ENCODE measurements at regions not wholly inside any gene's neighbourhood (a gene's known extent, or its start where the extent isn't known, plus 50 kb on each side); places are given as distances from the start of the nearest gene placed in this dataset.

DNA sequence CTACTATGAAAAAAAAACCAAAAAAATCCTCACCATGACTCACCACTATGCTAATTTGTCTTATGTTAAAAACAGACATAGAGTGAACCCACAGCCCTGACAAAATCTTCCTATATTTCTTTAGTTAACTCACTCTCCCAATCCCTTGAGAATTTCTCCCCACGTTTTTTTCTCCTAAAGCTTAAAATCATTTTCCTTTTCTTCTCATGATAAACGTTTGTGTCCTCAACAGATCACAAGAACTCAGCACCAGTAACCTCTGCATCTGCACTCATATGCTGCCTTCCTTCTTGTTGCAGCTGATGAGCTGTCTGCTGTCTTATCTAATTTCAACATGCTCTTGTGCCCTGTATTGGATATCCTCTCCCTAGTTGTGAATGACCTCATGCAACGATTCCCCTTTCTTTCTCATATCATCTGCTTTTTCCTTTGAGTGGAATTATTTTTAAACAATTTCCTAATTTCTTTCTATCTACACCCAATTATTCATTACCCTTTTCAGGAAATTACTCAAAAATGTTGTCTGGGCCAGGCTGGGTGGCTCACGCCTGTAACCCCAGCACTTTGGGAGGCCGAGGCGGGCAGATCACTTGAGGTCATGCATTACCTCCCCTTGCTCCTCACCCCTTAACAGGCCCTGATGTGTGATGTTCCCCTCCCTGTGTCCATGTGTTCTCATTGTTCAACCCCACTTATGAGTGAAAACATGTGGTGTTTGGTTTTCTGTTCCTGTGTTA is 427.5 kb upstream of the MGAT4C start:
- Histone ChIP-seq H3K27me3 (ENCODE audit: control insufficient read depth, insufficient read depth, low read length) (no peaks in the 10 kb centered on the region), H3K4me3 (ENCODE audit: low read length) (no peak overlapping the region), H3K4me1 (ENCODE audit: control insufficient read depth, low read depth, low read length) (no peaks in the 10 kb centered on the region), H3K27ac (ENCODE audit: low read length) (no peak overlapping the region), H3K36me3 (ENCODE audit: control insufficient read depth, low read depth, low read length) (no peaks in the 10 kb centered on the region), H3K9me3 (ENCODE audit: control insufficient read depth, low read depth, low read length) (no peaks in the 10 kb centered on the region), H3K9ac (ENCODE audit: low read length) (no peak overlapping the region)

GRCh38 chr12:86681060-86681459 is 424.9 kb upstream of the MGAT4C start:
- Histone ChIP-seq H3K36me3 (ENCODE audit: control insufficient read depth, low read depth, low read length) (no peaks in the 10 kb centered on the region), H3K27ac (ENCODE audit: low read length) (no peak overlapping the region), H3K27me3 (ENCODE audit: control insufficient read depth, insufficient read depth, low read length) (no peaks in the 10 kb centered on the region), H3K9me3 (ENCODE audit: control insufficient read depth, low read depth, low read length) (no peaks in the 10 kb centered on the region), H3K4me1 (ENCODE audit: control insufficient read depth, low read depth, low read length) (no peaks in the 10 kb centered on the region), H3K4me3 (ENCODE audit: low read length) (no peak overlapping the region), H3K9ac (ENCODE audit: low read length) (no peak overlapping the region)

DNA sequence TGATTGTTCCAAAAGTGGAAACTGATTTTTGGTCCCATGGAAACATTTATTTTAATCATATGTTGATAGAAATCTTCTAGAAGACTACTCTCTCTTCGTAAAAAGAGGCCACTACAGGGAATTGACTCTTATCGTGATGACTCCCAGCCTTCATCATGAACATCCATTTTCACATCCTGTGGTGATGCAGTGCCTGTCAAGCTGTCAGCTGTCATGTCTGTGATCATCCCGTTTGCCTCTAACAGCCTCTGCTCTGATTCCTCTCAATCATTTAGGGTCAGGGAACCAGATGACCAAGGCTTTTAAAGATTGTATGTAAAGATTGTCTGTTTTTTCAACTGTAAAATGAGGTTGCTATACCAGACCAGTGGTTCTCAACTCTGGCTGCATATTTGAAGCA is 419.0 kb upstream of the MGAT4C start:
- Histone ChIP-seq H3K9me3 (ENCODE audit: control insufficient read depth, low read depth, low read length) (no peaks in the 10 kb centered on the region), H3K36me3 (ENCODE audit: control insufficient read depth, low read depth, low read length) (no peaks in the 10 kb centered on the region), H3K27ac (ENCODE audit: low read length) (no peak overlapping the region), H3K4me3 (ENCODE audit: low read length) (no peak overlapping the region), H3K27me3 (ENCODE audit: control insufficient read depth, insufficient read depth, low read length) (no peaks in the 10 kb centered on the region), H3K4me1 (ENCODE audit: control insufficient read depth, low read depth, low read length) (no peaks in the 10 kb centered on the region), H3K9ac (ENCODE audit: low read length) (no peak overlapping the region)

DNA sequence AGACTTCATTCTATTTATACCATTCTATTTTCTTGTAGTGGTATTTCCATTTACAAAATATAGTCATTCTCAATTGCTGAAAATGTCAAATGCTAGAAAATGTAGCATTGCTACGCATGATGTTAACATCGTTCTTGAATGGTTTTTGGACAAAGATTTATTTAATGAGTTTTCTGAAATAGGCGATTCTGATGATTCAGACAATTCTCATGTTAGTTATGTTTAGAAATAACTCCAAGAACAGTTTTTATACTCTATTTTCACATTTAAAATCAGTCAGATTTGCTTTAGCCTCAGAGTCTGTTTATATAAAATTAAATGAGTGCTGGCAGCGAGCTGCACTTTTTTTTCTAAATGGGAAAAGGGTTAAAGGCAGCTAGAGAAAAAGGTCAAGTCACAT is 414.8 kb upstream of the MGAT4C start:
- H3K4me3 ChIP-seq (ENCODE audit: low read length): no peak overlapping the region
- no peaks in the 10 kb centered on the region for H3K36me3 ChIP-seq (ENCODE audit: control insufficient read depth, low read depth, low read length)
- H3K9me3 ChIP-seq (ENCODE audit: control insufficient read depth, low read depth, low read length): no peaks in the 10 kb centered on the region
- no peak overlapping the region for H3K9ac ChIP-seq (ENCODE audit: low read length)
- H3K27me3 ChIP-seq (ENCODE audit: control insufficient read depth, insufficient read depth, low read length): no peaks in the 10 kb centered on the region
- no peaks in the 10 kb centered on the region for H3K4me1 ChIP-seq (ENCODE audit: control insufficient read depth, low read depth, low read length)
- H3K27ac ChIP-seq (ENCODE audit: low read length): no peak overlapping the region

- Histone ChIP-seq H3K27ac (ENCODE audit: low read length) (no peak overlapping the region), H3K27me3 (ENCODE audit: control insufficient read depth, insufficient read depth, low read length) (no peaks in the 10 kb centered on the region), H3K4me1 (ENCODE audit: control insufficient read depth, low read depth, low read length) (no peaks in the 10 kb centered on the region), H3K9ac (ENCODE audit: low read length) (no peak overlapping the region), H3K36me3 (ENCODE audit: control insufficient read depth, low read depth, low read length) (no peaks in the 10 kb centered on the region), H3K4me3 (ENCODE audit: low read length) (no peak overlapping the region), H3K9me3 (ENCODE audit: control insufficient read depth, low read depth, low read length) (no peaks in the 10 kb centered on the region)
Measured at GRCh38 chr12:86669010-86669409, 412.8 kb upstream of the MGAT4C start.

GRCh38 chr12:86666316-86666715 is 410.1 kb upstream of the MGAT4C start:
- Histone ChIP-seq H3K4me1 (ENCODE audit: control insufficient read depth, low read depth, low read length) (no peaks in the 10 kb centered on the region), H3K9me3 (ENCODE audit: control insufficient read depth, low read depth, low read length) (no peaks in the 10 kb centered on the region), H3K27me3 (ENCODE audit: control insufficient read depth, insufficient read depth, low read length) (no peaks in the 10 kb centered on the region), H3K9ac (ENCODE audit: low read length) (no peak overlapping the region), H3K4me3 (ENCODE audit: low read length) (no peak overlapping the region), H3K36me3 (ENCODE audit: control insufficient read depth, low read depth, low read length) (no peaks in the 10 kb centered on the region), H3K27ac (ENCODE audit: low read length) (no peak overlapping the region)

GRCh38 chr12:86663716-86664115 is 407.5 kb upstream of the MGAT4C start:
- Histone ChIP-seq H3K4me1 (ENCODE audit: control insufficient read depth, low read depth, low read length) (no peaks in the 10 kb centered on the region), H3K36me3 (ENCODE audit: control insufficient read depth, low read depth, low read length) (no peaks in the 10 kb centered on the region), H3K27me3 (ENCODE audit: control insufficient read depth, insufficient read depth, low read length) (no peaks in the 10 kb centered on the region), H3K27ac (ENCODE audit: low read length) (no peak overlapping the region), H3K9ac (ENCODE audit: low read length) (no peak overlapping the region), H3K4me3 (ENCODE audit: low read length) (no peak overlapping the region), H3K9me3 (ENCODE audit: control insufficient read depth, low read depth, low read length) (no peaks in the 10 kb centered on the region)

DNA sequence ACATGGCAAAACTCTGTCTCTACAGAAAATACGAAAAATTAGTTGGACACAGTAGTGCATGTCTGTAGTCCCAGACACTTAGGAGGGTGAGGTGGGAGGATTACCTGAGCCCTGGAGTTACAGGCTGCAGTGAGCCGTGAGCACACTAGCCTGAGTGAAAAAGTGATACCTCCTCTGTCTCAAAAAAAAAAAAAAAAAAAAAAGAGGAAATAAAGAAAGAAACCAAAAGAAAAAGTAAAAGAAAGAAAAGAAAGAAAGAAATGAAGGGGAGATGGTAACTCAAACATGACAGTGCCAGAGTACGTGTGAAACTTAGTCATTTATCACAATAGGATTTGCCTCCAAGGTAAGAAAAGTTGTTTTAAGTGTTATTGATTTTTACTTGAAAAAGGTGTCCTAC is 407.0 kb upstream of the MGAT4C start:
- no peak overlapping the region for H3K27ac ChIP-seq (ENCODE audit: low read length)
- no peaks in the 10 kb centered on the region for H3K36me3 ChIP-seq (ENCODE audit: control insufficient read depth, low read depth, low read length)
- H3K9ac ChIP-seq (ENCODE audit: low read length): no peak overlapping the region
- H3K4me1 ChIP-seq (ENCODE audit: control insufficient read depth, low read depth, low read length): no peaks in the 10 kb centered on the region
- H3K27me3 ChIP-seq (ENCODE audit: control insufficient read depth, insufficient read depth, low read length): no peaks in the 10 kb centered on the region
- no peak overlapping the region for H3K4me3 ChIP-seq (ENCODE audit: low read length)
- H3K9me3 ChIP-seq (ENCODE audit: control insufficient read depth, low read depth, low read length): no peaks in the 10 kb centered on the region

DNA sequence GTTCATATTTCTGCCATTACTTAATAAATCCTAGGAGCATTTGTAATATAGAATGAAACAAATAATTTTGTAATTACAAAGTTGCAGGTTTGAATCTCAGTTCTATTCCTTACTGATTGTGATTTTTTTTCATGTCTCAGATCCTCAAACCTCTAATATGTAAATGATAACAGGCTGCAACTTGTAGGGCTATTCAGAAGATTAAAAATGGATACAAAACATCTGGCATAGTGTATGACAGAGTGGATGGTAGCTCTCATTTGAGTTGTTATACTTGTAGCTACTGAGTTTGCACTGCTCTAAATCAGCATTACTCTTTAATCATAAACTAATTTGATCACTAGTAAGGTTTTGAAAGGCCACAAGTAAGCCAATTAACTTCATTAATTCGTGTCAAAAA is 406.3 kb upstream of the MGAT4C start:
- H3K9me3 ChIP-seq (ENCODE audit: control insufficient read depth, low read depth, low read length): no peaks in the 10 kb centered on the region
- no peak overlapping the region for H3K27ac ChIP-seq (ENCODE audit: low read length)
- H3K4me1 ChIP-seq (ENCODE audit: control insufficient read depth, low read depth, low read length): no peaks in the 10 kb centered on the region
- H3K9ac ChIP-seq (ENCODE audit: low read length): no peak overlapping the region
- no peaks in the 10 kb centered on the region for H3K36me3 ChIP-seq (ENCODE audit: control insufficient read depth, low read depth, low read length)
- no peaks in the 10 kb centered on the region for H3K27me3 ChIP-seq (ENCODE audit: control insufficient read depth, insufficient read depth, low read length)
- H3K4me3 ChIP-seq (ENCODE audit: low read length): no peak overlapping the region

- H3K4me1 ChIP-seq (ENCODE audit: control insufficient read depth, low read depth, low read length): no peaks in the 10 kb centered on the region
- no peak overlapping the region for H3K27ac ChIP-seq (ENCODE audit: low read length)
Measured at GRCh38 chr12:86660488-86661147, 404.4 kb upstream of the MGAT4C start.

DNA sequence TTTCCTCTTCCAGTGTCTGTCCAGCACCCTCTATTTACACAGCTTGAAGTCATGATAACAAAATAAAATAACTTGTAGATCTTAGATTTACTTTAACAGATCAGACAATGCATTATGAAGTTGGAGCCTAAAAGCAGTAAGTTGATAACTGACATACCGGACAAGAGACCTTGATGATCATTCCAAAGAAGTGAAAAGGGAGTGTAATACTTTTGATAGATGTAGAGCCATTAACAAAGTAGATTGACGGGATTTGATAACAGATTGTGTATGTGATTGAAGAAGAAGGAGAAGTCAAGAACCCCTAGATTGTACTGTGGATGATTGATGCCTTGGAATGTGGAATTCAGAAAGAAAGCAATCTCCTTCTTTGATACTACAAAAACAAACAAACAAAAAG is 403.8 kb upstream of the MGAT4C start:
- H3K27ac ChIP-seq (ENCODE audit: low read length): no peak overlapping the region
- H3K4me1 ChIP-seq (ENCODE audit: control insufficient read depth, low read depth, low read length): no peaks in the 10 kb centered on the region
- H3K9ac ChIP-seq (ENCODE audit: low read length): no peak overlapping the region
- no peaks in the 10 kb centered on the region for H3K9me3 ChIP-seq (ENCODE audit: control insufficient read depth, low read depth, low read length)
- H3K4me3 ChIP-seq (ENCODE audit: low read length): no peak overlapping the region
- H3K36me3 ChIP-seq (ENCODE audit: control insufficient read depth, low read depth, low read length): no peaks in the 10 kb centered on the region
- no peaks in the 10 kb centered on the region for H3K27me3 ChIP-seq (ENCODE audit: control insufficient read depth, insufficient read depth, low read length)

More at GRCh38 chr12:86660488-86661147, 404.4 kb upstream of the MGAT4C start:
- Histone ChIP-seq H3K4me3 (ENCODE audit: low read length) (no peak overlapping the region), H3K9ac (ENCODE audit: low read length) (no peak overlapping the region), H3K27me3 (ENCODE audit: control insufficient read depth, insufficient read depth, low read length) (no peaks in the 10 kb centered on the region), H3K36me3 (ENCODE audit: control insufficient read depth, low read depth, low read length) (no peaks in the 10 kb centered on the region), H3K9me3 (ENCODE audit: control insufficient read depth, low read depth, low read length) (no peaks in the 10 kb centered on the region)

- Histone ChIP-seq H3K4me1 (ENCODE audit: control insufficient read depth, low read depth, low read length) (no peaks in the 10 kb centered on the region), H3K9ac (ENCODE audit: low read length) (no peak overlapping the region), H3K9me3 (ENCODE audit: control insufficient read depth, low read depth, low read length) (no peaks in the 10 kb centered on the region), H3K4me3 (ENCODE audit: low read length) (no peak overlapping the region), H3K36me3 (ENCODE audit: control insufficient read depth, low read depth, low read length) (no peaks in the 10 kb centered on the region), H3K27me3 (ENCODE audit: control insufficient read depth, insufficient read depth, low read length) (no peaks in the 10 kb centered on the region), H3K27ac (ENCODE audit: low read length) (no peak overlapping the region)
Measured at GRCh38 chr12:86658303-86658702, 402.1 kb upstream of the MGAT4C start.

Data from iPS-18a (cell line).